NCI-H1092 treated with DMSO at 0.1 percent for 48 hours (cell line): ENCODE measurements at regions not wholly inside any gene's neighbourhood (a gene's known extent, or its start where the extent isn't known, plus 50 kb on each side); places are given as distances from the start of the nearest gene placed in this dataset.

ENCODE experiments used
- DNase-seq: peaks from one replicate; lab custom pipeline; 2025; lab: John Stamatoyannopoulos, UW

DNA sequence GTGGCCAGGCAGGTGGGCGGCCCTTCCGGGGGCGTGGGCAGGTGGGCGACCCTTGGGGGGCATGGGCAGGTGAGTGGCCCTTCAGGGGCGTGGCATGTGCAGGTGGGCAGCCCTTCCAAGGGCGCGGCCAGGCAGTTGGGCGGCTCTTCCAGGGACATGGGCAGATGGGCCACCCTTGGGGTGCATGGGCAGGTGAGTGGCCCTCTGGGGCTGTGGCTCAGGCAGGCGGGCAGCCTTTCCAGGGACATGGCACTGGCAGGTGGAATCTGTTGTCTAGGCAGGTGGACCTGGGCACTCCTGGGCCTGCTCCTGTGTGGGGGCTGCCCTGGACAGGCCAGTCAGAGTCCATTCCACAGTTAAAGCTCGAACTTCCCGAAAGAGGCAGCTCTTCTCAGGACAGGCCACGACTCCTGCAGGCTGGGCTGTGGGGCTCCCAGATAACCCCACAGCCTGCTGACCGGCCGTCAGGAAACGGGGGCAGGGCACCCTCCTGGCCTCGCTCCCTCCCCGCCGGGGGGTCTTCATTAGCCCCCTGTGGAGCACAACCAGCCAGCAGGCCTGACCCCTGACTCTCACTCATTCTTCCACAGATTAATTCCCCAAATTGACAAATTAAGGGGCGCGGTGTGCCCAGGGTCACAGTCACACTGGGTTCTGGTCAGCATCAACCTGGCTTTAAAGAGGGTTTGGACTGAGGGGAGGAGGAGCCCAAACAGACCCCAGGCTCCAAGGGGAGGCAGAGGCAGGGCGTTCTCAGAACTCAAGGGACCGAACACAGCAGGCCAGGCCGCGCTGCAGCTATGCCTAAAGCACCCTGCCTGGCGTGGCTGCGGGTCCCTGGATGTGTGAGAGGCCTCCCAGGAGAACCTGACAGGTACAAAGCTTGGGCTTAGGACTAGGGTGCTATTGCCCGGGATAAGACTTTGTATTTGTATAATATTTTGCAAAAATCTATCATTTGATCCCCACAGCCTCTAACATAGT is 130.0 kb downstream of the DLL1 start:
- DNase-seq: no peak

DNA sequence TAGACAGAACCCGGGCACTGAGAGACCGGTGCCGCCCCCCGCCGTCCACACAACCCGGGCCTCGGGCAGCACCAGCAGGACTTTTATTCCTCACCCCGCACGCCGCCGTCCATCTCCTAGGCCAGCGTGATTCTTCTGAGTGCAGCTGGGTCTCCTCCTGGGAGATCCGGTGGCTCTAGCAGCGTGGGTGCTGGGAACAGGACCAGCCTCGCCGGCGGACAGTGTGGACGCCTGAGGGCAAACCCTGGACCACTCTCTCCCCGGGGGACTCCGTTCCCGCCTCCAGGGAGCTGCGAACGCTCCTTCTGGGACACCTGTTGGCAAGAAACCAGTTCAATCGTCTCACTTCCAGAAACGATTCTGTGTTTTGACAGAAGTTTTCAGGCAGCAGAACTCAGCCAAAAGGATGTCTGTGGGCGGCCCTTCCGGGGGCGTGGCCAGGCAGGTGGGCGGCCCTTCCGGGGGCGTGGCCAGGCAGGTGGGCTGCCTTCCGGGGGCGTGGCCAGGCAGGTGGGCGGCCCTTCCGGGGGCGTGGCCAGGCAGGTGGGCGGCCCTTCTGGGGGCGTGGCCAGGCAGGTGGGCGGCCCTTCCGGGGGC is 130.7 kb downstream of the DLL1 start:
- DNase-seq: no peak

DNA sequence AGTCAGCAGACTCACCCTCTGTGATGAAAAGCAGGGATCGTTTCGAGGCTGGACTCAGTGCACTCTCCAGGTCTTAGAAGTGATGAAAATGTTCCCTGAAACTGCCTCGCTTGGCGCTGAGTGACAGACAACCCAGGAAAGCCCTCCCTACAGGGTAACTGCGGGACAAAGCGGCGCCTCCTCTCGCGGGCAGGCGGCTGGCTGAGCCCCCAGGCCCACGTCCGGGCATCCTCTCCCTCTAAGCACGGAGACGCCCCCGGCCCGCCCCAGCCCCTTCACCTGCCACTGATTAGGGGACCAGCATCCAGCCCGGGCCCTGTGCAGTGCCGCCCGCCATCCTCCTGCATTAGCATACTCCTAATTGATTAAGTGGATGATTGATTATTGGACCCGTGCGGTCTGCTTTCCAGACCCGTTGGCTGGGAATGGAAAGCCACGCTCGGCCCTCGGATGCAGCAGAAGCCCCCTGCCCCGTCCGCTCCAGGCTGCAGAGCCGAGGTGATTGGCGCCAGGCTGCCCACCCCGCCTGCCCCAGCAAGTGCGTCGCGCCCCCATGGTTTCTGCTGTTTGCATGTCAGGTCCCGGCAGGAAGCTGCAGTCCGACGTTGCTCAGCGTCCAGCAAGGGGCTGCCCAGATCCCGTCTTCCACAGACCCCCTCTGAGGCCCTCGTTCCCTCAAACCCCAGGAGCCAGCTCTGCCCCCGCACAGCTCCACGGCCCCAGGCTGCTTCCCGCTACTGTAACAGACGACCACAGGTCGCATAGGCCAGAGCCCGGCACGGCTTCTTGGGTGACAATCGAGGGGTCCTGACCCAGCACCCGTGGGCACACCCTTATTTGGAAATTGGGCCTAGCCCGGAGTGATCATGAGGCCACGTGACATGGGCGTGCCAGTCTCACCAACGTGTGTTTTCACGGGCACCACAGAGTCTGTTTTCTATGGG is 131.6 kb downstream of the DLL1 start:
- DNase-seq: no peak

DNA sequence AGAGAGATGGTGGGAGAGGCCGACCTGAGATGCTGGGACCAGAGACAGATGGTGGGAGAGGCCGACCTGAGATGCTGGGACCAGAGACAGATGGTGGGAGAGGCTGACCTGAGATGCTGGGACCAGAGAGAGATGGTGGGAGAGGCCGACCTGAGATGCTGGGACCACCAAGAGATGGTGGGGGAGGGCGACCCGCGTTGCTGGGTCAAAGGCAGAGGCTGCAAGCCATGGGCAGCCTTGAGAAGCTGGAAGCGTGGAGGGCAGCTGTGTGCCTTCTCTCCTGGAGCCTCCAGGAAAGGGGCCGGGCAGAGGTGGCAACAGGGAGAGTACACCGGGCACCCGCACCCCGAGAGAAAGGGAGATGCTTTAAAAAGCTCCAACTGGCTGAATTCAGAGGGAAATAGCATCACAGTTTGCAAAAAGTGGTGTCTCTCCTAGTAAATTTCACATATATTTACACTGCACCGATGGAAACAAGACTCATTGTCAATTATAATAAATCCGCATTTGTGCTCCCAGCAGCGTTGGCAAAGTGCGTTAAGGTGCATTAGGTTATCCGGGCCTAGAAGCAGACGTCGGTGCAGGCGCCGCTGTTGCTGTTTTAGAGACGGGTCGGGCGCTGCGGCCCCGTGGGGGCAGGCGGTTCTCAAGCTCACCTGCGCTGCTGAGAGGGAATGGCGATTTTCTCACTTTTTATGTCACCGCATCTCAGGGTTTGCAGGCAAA is 132.4 kb downstream of the DLL1 start:
- no peak for DNase-seq

DNA sequence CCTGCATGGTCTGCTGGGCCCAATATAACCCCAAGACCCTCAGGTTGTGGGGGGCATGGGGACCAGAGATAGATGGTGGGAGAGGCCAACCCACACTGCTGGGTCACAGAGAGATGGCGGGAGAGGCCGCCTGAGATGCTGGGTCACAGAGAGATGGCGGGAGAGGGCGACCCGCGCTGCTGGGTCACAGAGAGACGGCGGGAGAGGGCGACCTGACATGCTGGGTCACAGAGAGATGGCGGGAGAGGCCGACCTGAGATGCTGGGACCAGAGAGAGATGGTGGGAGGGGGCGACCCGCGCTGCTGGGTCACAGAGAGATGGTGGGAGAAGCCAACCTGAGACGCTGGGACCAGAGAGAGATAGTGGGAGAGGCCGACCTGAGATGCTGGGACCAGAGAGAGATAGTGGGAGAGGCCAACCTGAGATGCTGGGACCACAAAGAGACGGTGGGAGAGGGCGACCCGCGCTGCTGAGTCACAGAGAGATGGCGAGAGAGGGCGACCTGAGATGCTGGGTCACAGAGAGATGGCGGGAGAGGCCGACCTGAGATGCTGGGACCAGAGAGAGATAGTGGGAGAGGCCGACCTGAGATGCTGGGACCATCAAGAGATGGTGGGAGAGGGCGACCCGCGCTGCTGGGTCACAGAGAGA is 133.2 kb downstream of the DLL1 start:
- DNase-seq: no peak

DNA sequence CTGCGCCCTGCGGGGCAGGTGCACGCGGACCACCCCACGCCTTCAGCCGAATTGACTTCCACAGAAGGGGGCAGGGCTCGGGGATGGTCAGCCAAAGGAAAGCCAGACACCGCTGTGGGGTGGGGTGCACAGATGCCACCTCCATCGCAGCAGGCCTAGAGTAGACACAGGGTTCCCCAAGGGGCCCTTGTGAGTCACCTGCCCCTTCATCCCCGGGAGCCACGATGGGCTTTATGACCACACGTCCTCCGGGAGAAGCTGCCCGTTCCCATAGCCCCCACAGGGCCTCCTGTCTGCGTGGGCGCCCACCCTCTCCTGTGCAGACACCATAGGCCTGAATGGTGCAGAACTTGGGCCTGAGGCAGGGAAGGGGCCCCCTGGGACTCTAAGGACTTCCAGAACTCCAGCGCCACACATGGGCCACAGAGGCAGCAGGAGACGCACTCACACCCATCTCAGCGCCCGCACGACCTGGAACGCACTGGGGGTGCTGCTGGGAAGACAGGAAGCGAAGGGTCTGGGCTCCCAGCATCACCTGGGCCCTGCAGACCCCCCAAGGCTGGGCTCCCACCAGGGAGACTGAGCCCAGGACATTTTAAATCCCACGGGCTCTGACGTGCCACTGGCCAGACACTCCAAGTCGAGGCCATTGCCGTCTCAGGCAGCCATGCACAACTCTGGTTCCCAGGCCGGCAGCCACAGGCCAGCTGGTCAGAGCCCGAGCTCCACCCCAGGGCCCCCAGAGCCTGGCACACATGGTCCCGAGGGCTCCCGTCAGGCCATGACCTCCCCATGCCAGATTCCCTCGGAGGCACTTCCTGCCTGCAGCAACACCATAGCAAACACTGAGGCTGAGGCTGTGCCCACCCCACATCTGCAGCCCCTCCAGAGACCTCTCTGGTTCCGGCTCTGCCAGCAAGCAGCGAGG is 134.2 kb downstream of the DLL1 start:
- no peak for DNase-seq

DNA sequence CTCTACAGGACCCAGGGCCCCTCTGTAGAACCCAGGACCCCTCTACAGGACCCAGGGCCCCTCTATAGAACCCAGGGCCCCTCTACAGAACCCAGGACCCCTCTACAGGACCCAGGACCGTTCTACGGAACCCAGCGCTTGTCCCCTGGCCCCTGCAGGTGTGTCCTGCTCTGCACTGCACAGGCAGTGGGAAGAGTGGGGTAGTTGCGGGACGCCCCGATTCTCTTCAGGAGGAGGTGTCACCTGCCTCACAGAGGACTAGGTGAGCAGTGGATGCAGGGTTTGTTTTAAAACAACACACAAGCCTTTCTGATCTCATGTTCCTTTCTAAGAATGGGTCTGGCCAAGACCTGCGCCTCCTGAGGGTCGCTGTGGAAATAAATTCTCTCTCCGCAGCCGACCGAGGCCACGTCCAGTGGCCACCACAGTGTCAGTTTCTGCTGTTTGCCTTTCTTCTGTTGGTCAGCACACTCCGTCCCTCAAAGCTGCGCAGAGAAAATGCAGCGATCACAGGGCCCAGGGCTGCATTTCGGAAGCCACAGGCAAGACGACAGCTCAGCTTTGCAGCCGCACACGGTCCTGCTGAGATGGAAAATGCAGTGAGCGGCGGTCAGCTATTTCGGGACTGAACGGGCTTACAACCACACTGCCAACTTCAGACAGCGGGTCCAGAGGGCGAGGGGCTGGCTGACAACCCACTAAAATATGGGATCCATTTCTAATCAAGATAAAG is 135.2 kb downstream of the DLL1 start:
- DNase-seq: no peak

DNA sequence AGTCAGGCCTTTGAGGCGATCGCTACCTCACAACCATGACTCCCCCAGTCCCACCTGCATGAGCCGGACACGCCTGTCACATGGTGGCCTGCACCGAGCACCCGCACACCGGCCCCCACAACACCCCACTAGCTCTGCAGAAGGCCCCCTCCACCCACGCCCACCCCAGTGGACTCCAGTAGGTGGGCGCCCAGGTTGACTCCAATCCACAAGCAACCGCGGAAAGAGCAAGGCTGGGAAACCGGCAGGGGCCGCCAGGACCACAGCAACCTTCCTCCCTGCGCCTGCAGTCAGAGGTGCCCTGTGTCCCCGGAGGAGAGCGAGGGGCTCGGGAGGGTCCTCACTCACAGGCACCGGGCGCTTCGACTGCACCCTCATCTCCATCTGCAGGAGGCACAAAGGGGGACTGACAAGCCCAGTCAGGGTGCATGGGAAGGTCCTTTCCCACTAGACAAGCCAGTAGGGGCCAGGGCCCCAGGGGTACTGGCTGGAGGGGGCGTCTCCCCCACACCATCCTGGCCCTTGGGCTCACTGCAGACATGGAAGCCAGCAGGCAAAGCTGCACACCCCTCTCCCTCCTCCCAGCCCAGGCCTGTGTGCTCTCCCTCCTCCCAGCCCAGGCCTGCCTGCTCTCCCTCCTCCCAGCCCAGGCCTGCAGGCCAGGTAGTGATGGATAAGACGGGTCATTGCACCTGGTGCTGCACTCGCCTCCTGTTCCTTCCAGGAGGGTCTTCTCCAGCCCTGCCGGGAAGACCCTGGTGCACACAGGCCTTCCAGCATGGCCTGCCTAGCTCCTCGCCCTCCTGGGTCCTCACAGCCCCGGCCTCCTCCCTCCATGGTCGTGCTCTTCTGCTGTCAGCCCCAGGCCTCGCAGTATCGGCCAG is 137.2 kb downstream of the DLL1 start:
- peak; percentile 64 for DNase-seq

DNA sequence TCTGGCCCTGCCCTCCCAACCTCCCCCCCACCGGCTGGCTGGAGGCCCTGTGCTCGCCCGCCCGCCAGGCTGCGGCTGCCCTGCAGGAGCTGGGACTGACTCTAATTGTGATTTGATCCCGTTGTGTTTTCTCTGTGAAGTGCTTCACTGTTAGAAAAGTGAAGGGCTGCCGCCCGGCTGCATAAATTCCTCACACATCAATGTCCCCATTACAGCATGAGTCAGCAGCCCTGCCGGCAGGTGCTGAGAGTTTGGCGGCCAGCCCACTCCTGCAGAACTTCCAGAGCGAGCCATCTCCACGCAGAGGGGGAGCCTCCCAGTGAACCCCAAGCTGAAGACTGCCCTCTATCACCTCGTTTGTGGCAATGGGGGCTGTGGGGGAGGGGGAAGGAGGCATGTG is 137.9 kb downstream of the DLL1 start:
- peak; percentile 96 for DNase-seq

DNA sequence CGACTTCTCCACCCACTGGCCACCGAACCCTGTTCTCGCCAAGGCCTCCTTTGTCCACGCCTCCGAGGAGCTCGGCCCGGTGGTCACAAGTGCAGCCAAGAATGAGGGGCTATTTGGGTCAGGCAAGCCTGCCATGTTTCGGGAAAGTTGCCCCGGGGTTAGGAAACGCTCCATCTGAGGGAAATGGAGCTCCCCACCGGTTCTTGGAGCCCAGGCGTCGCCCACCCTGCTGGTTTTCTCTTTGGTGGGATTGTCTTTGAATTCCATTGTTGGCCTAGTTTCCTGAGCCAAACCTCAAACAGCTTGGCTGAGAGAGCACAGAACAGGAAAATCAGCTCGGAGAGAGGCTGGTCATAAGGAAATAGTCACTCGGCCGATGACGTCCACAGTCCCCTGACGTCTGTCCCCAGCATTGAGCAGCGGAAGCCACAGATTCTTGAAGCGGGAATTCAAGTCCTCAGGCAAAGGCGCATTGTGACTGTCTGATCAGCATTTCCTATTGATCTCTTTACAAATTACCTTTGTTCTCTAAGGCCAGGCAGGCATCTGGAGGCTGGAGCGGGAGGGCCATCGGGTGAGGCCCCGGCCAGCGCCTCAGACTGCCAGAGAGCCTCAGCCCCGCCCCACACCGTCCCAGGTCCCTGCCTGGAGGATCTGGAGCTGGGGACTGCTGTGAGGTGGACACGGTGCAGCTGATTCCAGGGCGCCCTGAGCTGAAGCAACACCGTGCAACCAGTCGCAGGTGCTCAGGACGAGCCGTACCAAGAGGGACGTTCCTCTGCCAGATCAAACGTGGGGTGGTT is 138.6 kb downstream of the DLL1 start:
- peak; percentile 76 for DNase-seq

DNA sequence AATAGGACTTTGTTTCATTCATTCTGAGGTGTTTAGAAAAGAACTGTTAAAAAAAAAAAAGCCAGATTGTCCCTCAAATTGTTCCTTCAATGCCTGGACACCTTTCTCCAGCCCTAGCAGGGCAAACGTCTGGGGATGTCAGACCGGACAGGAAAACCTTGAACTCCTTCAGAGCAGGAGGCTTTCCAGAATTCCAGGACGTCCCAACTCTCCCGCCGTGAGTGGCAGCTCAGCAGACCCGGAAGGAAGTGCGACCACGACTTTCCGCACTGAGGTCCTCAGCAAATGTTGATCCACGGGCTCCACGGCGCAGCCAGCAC is 139.1 kb downstream of the DLL1 start:
- DNase-seq: no peak

DNA sequence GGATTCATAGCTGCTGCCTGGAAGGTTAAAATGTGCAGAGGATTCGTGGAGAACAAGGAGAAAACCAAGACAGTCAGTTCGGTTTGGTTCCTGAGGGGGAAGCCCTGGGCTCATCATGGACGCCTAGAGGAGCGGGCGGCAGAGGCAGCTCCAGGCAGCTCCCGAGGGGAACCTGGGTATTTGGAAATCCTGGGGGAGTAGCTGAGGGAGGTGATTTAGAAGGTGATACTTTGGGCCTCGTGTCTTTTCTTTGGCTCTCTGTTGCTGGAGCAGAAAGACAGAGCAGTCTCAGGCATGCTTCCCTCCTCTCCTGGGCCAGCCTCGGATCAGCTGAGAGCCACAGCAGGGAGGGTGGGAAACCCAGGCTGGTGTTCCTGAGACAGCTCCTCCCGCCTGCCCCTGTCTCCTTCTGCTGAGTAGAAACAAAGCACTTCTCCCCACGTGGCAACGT is 139.5 kb downstream of the DLL1 start:
- DNase-seq: no peak

DNA sequence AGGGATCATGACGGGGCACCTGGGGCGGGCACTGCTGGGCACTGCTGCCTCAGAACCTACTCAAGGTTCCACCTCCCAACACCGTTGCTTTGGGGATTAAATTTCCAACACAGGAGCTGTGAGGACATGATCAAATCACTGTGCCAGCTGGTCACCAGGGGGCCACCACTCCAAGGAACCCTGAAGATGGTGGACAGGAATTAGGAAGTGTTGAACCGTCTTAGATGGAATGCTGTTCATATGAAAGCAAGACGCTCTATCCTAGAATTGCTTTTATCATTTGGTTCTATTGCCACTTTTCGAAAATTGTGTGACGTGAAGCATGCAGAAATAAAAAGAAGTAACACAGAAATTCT is 140.3 kb downstream of the DLL1 start:
- DNase-seq: no peak

DNA sequence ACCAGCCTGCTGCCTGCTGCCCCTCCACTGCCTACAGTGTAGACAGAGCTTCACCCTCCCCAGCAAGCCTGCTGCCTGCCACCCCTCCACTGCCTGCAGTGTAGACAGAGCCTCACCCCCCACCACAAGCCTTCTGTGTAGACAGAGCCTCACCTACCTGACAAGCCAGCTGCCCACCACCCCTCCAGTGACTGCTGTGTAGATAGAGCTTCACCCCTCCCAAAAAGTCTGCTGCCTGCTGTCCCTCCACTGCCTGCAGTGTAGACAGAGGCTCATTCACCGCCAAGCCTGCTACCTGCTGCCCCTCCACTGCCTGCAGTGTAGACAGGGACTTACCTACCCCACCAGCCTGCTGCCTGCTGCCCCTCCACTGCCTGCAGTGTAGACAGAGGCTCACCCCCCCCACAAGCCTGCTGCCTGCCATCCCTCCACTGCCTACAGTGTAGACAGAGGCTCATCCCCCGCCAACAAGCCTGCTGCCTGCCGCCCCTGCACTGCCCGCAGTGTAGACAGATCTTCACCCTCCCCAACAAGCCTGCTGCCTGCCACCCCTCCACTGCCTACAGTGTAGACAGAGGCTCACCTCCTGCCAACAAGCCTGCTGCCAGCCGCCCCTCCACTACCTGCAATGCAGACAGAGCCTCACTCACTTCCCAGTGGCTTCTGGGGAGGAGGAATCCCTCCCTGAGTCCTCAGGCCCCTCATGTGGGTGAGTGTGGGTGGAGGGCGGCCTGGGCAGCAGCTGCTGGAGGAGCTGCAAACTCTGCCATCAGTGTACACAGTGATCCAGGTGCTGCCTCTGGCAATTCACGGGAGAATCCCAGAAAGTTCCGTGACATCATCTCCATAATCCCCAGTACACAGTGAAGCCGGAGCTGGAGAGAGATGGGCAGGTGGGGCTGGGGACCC is 140.9 kb downstream of the DLL1 start:
- peak; percentile 64 for DNase-seq

DNA sequence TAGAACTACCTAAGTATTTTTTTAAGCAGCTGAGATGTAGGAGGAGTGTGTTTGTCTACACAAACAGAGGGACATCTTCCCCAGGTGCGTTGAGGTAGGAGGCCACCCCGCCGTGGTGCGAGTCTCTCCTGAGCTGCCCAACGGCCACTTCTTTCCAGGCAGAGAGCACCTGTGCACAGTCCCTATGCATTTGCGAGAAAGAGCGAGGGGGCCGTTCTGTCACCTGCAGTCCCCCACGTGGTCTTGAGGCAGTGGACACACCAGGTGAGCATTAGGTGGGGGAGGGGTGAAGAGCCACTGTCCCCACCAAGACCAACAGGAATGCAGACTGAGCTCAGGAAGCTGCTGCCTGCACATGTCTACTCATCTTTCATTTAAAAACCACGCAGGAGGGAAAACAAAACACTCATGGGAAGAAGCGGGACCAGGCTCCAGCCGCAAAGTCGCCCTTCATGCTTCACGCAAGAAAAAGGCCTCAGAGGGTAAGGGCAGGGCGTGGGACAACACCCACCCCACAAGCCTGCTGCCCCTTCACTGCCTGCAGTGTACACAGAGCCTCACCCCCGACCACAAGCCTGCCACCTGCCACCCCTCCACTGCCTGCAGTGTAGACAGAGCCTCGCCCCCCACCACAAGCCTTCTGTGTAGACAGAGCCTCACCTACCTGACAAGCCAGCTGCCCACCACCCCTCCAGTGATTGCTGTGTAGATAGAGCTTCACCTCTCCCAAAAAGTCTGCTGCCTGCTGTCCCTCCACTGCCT is 142.0 kb downstream of the DLL1 start:
- DNase-seq: no peak
